C4-2B (cell line): ENCODE measurements at regions not wholly inside any gene's neighbourhood (a gene's known extent, or its start where the extent isn't known, plus 50 kb on each side); places are given as distances from the start of the nearest gene placed in this dataset.

ENCODE experiments used
- CTCF ChIP-seq: fragments of 450-650 bp; conservative IDR thresholded peaks from 2 replicates; pipeline ENCODE4 v1.5.1; 2017; ENCODE audit warnings: mild to moderate bottlenecking
- ZFX ChIP-seq: fragments of 450-650 bp; IDR thresholded peaks from 2 replicates; pipeline ENCODE4 v1.6.1; 2017

- TF ChIP-seq CTCF (no peak), ZFX (no peak)
Observed at GRCh38 chr17:72354071-72354470, 233.3 kb downstream of the SOX9 start.
